Stimulated activated naive B cell treated with anti-CD40 and anti-IgM and Interleukin-4, amounts not matched to agents 10 μg/mL and 1 μg/mL and 100 μg/mL, for 72 hours (primary cell): ENCODE measurements at regions not wholly inside any gene's neighbourhood (a gene's known extent, or its start where the extent isn't known, plus 50 kb on each side); places are given as distances from the start of the nearest gene placed in this dataset.

Source experiments
- ATAC-seq, 2 donors: fragments of 150-1000 bp; cut with Tn5 transposase; replicated peaks; 2 replicates each; pipeline ENCODE4 v1.10.0; 2021; ENCODE audit warnings: moderate library complexity in 1 of 2
- DNase-seq: peaks from one replicate; pipeline ENCODE4 v3.0.0; 2021
- H3K27ac Mint-ChIP-seq: one replicate; pipeline ENCODE4 v1.8.0; 2022; ENCODE audit warnings: mild to moderate bottlenecking, mixed read lengths
- H3K27me3 Mint-ChIP-seq, 2 donors: one replicate each; pipeline ENCODE4 v1.8.0; 2022; ENCODE audit warnings: mixed read lengths in 2 of 2
- H3K36me3 Mint-ChIP-seq, 2 donors: one replicate each; pipeline ENCODE4 v1.8.0; 2022; ENCODE audit warnings: mixed read lengths in 2 of 2, mild to moderate bottlenecking in 1 of 2
- H3K4me1 Mint-ChIP-seq, 2 donors: one replicate each; pipeline ENCODE4 v1.8.0; 2022; ENCODE audit warnings: mixed read lengths in 2 of 2, mild to moderate bottlenecking in 1 of 2
- H3K4me3 Mint-ChIP-seq, 2 donors: one replicate each; pipeline ENCODE4 v1.8.0; 2022; ENCODE audit warnings: mild to moderate bottlenecking in 2 of 2, mixed read lengths in 2 of 2, moderate library complexity in 1 of 2
- H3K9me3 Mint-ChIP-seq, 2 donors: one replicate each; pipeline ENCODE4 v1.8.0; 2022; ENCODE audit warnings: mixed read lengths in 2 of 2, mild to moderate bottlenecking in 1 of 2

DNA sequence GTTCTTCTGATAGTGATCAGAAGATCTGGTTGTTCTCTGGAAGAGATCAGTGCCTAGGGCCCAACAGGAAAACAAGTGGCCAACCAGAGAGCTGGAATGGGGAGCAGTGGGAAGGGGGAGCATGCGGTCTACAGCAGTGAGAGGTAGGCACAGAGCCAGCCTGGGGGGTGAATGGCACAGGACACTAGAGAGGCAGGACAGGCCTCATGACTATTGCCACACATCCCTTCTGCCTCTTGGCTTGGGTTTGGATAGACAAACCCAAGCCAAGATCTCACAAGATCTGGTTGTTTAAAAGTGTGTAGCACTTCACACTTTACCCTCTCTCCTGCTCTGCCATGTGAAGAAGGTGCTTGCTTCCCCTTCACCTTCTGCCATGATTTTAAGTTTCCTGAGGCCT, 224.4 kb downstream of the ARHGAP12 start:
- no peaks in the 10 kb centered on the region for H3K27me3 Mint-ChIP-seq
- H3K9me3 Mint-ChIP-seq: peaks cover 14 to 18% of the 10 kb centered on the region in 2 donors
- ATAC-seq: no peak
- no peak overlapping the region for H3K27ac Mint-ChIP-seq
- DNase-seq: no peak
- H3K4me3 Mint-ChIP-seq: no peak overlapping the region
- H3K4me1 Mint-ChIP-seq: peaks cover 52 to 76% of the 10 kb centered on the region in 2 donors
- H3K36me3 Mint-ChIP-seq: peaks cover 13 to 30% of the 10 kb centered on the region in 2 donors

DNA sequence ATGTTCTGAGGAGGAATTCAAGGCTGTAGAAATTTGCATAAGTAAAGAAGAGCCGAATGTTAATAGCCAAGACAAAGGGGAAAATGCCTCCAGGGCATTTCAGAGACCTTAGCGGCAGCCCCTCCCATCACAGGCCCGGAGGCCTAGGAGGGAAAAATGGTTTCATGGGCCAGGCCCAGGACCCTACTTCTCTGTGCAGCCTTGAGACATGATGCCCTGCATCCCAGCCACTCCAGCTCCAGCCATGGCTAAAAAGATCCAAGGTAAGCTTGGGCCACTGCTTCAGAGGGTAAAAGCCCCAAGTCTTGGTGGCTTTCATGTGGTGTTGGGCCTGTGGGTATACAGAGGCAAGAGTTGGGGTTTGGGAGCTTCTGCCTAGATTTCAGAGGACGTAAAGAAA, 225.7 kb downstream of the ARHGAP12 start:
- H3K4me1 Mint-ChIP-seq: peaks cover 50 to 72% of the 10 kb centered on the region in 2 donors
- H3K9me3 Mint-ChIP-seq: peaks cover 14 to 19% of the 10 kb centered on the region in 2 donors
- DNase-seq (no peak), ATAC-seq (no peak)
- H3K27ac Mint-ChIP-seq: peak overlapping the region; percentile 20
- peaks cover 0 to 1% of the 10 kb centered on the region in 2 donors for H3K27me3 Mint-ChIP-seq
- H3K36me3 Mint-ChIP-seq: peaks cover 13 to 31% of the 10 kb centered on the region in 2 donors
- H3K4me3 Mint-ChIP-seq: peak overlapping the region in 1 of 2 donors; percentile 10

DNA sequence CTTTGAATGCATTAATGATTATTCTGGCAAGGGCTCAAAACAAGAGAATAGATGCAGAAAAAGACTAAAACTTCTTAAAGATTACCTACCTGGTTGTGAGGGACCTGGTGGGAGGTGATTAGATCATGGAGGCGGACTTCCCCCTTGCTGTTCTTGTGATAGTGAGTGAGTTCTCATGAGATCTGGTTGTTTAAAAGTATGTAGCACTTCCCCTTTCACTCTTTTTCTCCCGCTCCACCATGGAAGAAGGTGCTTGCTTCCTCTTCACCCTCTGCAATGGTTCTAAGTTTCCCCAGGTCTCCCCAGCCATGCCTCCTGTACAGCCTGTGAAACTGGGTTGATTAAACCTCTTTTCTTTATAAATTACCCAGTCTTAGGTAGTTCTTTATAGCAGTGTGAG, 226.6 kb downstream of the ARHGAP12 start:
- peak; percentile 85 to 88 for ATAC-seq
- H3K4me3 Mint-ChIP-seq: peak overlapping the region; percentile 22 to 35

DNA sequence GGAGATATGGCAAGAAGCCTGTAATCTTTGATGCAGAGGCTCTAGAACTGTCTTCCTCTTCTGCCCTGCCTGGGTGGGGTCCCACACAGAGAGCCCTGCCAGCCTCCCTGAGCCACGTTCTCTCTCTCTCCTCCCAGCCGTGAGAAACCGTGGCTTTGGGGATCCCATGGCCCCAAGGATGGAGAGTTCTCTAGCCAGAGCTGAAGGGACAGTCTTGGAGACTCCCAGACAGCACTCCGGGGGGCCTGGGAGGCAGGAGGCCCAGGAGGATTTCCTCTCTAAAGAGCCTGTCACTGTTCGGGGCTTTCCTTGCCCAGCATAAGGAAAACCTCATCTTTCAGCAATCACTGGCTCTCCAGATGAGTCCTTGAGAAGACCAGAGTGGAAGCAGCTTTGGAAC, 227.1 kb downstream of the ARHGAP12 start:
- H3K27ac Mint-ChIP-seq: peak overlapping the region; percentile 80
- peak in 1 of 2 donors; percentile 37 for ATAC-seq
- H3K4me1 Mint-ChIP-seq: peaks cover 41 to 69% of the 10 kb centered on the region in 2 donors

More for the DNA sequence above, 226.6 kb downstream of the ARHGAP12 start:
- Mint-ChIP-seq H3K9me3 (peaks cover 14 to 19% of the 10 kb centered on the region in 2 donors), H3K36me3 (peaks cover 13 to 31% of the 10 kb centered on the region in 2 donors), H3K27me3 (peaks cover 0 to 6% of the 10 kb centered on the region in 2 donors), H3K4me1 (peaks cover 46 to 72% of the 10 kb centered on the region in 2 donors), H3K27ac (peak overlapping the region; percentile 80)
- peak; percentile 36 for DNase-seq

DNA sequence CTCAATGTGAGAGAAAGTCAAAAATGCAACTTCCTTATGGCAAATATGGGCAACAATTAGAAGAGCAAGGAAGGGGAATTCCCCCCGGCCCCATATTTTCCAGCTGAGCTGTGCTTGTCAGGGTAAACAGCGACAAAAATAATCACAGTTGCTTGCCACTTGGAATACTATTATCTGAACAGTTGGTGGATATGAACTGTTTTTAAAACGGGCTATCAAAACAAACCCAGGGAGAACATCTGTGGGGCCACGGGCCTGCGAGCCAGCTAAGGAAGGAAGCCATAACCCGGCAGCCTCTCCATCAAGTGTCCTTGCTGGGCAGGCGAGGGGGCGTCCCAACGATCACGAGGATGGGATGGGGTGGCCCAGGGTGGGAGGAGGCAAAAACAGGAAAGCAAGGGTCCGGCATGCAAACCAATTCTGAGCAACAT, 228.4 kb downstream of the ARHGAP12 start:
- no peak for DNase-seq
- ATAC-seq: peak in 1 of 2 donors; percentile 24
- Mint-ChIP-seq H3K27ac (peak overlapping the region; percentile 32), H3K4me1 (peaks cover 39 to 62% of the 10 kb centered on the region in 2 donors), H3K36me3 (peaks cover 10 to 31% of the 10 kb centered on the region in 2 donors), H3K9me3 (peaks cover 14 to 19% of the 10 kb centered on the region in 2 donors), H3K27me3 (peaks cover 0 to 6% of the 10 kb centered on the region in 2 donors), H3K4me3 (peak overlapping the region; percentile 31 to 57)

More for the DNA sequence above, 227.1 kb downstream of the ARHGAP12 start:
- no peak for DNase-seq
- Mint-ChIP-seq H3K9me3 (peaks cover 14 to 19% of the 10 kb centered on the region in 2 donors), H3K4me3 (peak overlapping the region; percentile 2 to 35), H3K36me3 (peaks cover 10 to 31% of the 10 kb centered on the region in 2 donors), H3K27me3 (peaks cover 0 to 6% of the 10 kb centered on the region in 2 donors)

DNA sequence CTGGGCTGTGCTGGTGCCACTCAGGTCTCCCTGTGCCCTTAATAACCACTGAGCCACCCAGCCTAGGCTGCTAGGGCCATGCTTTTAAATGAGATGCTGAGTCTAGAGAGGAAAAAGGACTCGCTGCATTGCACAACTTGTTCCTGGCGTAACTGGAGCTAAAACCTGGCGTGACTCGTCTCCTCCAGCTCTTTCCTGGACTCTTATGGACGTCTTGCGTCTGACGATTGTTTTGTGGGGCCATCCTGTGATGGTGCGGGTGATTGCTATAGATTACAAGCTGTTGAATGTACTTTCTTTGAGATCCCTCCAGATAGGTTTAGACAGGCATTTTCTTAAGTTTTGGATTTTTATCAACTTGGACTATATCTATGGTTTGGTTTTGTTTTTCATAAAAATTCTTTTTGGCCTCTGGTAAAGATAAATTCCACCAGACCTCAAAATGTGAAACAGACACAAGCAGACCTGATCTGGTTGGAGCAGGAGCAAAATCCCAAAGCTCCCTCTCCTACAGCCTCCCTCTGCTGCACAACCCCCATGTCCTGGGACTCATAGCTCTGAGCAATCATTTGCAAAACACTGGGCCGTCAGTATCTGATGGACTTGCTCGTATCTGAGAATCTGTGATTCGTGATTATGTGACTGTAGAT, 230.3 kb downstream of the ARHGAP12 start:
- peaks cover 10 to 20% of the 10 kb centered on the region in 2 donors for H3K36me3 Mint-ChIP-seq
- DNase-seq: no peak
- peaks cover 0 to 6% of the 10 kb centered on the region in 2 donors for H3K27me3 Mint-ChIP-seq
- H3K4me3 Mint-ChIP-seq: no peak overlapping the region
- peaks cover 36 to 54% of the 10 kb centered on the region in 2 donors for H3K4me1 Mint-ChIP-seq
- no peak overlapping the region for H3K27ac Mint-ChIP-seq
- no peak for ATAC-seq
- H3K9me3 Mint-ChIP-seq: peaks cover 7 to 15% of the 10 kb centered on the region in 2 donors

DNA sequence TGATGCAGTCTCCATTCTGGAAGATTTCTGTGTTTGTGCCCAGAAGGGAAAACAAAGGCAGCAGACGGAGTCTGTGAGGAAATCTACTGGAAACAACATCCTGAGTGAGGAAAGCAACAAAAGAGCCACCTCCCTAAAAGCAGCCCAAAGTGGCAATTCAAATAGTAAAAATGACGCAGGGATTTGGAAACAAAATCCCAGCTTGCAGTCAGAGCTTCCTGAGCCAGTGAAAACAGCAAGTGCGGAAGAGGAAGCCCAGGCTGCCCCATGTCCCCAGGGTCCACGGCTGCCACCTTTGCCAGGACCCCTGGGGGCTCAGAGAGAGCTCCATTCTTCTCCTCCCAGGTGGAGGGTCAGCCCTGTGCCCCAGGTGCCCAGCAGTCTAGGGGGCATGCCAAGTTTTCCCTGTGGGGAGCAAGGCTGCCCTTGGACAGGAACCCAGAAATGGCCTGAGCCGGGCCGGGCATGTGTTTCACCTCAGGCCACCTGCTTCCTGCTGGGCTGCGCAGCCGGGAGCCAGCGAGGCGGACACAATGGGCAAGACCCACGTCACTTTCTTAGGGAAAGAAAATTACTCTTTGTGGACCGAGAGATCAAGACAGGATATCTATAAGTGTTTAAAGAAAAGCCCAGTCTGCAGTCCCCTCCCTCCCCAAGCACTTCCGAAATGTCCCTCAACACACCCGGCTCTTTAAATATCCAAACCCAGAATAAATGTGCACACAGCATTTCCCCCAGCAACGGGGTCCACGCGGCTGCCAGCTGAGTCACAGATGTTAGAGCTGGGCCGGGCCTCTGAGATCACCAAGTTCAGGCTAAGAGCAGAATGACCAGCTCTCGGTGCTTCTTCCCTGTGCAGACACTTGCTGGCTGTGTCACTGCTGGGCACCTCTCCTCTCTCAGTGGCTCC, 231.1 kb downstream of the ARHGAP12 start:
- ATAC-seq (no peak), DNase-seq (no peak)
- peaks cover 35 to 49% of the 10 kb centered on the region in 2 donors for H3K4me1 Mint-ChIP-seq
- peaks cover 0 to 6% of the 10 kb centered on the region in 2 donors for H3K27me3 Mint-ChIP-seq
- no peak overlapping the region for H3K27ac Mint-ChIP-seq
- H3K4me3 Mint-ChIP-seq: peak overlapping the region in 1 of 2 donors; percentile 62
- H3K9me3 Mint-ChIP-seq: peaks cover 7 to 14% of the 10 kb centered on the region in 2 donors
- peaks cover 3 to 14% of the 10 kb centered on the region in 2 donors for H3K36me3 Mint-ChIP-seq

DNA sequence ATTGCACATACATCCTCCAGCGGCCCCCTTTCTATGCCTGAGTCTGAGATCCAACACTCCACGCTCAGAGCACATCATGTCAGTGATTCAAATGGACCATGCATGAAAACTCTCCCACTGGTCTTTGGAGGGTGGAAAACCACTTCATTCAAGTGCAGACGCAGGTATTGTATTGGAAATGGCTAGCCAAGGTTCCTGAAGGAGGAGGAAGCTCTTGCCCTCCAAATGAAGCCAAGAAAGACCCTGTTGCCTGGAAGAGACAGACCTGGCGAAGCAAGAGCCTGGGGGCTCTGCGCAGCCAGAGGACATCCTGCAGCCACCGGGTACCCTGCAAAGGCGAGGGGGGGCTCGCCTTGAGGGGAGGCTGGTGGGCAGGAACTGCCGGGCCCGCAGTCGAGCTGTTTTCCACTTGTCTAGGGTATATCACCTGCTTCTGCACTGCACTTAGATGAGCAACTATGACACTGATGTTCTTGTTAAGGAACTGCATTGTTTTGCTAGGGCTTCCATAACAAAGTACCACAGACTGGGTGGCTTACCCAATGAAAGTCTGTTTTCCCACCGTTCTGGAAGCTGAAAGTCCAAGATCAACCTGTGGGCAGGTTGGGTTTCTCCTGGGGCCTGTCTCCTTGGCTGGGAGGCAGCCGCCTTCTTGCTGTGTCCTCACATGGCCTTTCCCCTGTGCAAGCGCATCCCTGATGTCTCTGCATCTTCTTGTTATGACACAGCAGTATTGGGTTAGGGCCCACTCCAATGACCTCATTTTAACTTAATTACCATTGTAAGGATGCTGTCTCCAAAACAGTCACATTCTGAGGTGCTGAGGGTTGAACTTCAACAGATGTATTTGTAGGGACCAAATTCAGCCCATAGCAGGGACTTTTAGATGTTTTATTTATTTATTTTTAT, 233.4 kb downstream of the ARHGAP12 start:
- no peak for DNase-seq
- Mint-ChIP-seq H3K36me3 (peaks cover under 1 to 7% of the 10 kb centered on the region in 2 donors), H3K4me1 (peaks cover 17 to 26% of the 10 kb centered on the region in 2 donors), H3K27ac (no peak overlapping the region), H3K27me3 (peaks cover 0 to 6% of the 10 kb centered on the region in 2 donors), H3K9me3 (peaks cover 4 to 6% of the 10 kb centered on the region in 2 donors), H3K4me3 (no peak overlapping the region)
- ATAC-seq: no peak

DNA sequence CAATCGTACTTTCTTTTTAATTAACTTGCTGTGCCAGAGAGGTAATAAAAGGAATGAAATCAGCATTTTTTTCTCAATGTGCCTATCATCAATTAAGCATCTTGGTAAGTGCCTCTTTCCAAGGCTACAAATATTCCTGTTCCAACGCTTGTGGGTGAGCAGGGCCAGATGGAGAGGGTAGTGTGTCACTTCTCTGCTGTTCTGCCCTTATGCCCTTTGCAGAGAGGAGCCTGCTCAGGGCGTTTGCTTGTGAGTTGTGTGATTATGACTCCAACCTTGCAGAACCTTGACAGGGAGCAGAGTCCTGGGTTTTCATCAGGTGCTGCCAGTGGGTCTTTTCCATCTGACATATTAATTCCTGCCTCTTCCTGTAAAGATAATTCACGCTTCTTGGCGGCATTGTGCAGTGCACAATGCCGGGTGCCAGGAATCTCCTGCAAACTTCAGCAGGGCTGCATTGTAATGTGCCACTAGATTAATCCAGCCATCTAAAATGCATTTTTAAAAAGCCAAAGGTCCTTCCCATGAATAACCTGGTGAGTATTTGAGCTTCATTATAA, 234.4 kb downstream of the ARHGAP12 start:
- DNase-seq (no peak), ATAC-seq (no peak)
- Mint-ChIP-seq H3K4me3 (no peak overlapping the region), H3K36me3 (peaks cover 0 to 2% of the 10 kb centered on the region in 2 donors), H3K9me3 (peaks cover 2 to 8% of the 10 kb centered on the region in 2 donors), H3K4me1 (peaks cover 8 to 16% of the 10 kb centered on the region in 2 donors), H3K27me3 (peaks cover 0 to 6% of the 10 kb centered on the region in 2 donors), H3K27ac (no peak overlapping the region)

DNA sequence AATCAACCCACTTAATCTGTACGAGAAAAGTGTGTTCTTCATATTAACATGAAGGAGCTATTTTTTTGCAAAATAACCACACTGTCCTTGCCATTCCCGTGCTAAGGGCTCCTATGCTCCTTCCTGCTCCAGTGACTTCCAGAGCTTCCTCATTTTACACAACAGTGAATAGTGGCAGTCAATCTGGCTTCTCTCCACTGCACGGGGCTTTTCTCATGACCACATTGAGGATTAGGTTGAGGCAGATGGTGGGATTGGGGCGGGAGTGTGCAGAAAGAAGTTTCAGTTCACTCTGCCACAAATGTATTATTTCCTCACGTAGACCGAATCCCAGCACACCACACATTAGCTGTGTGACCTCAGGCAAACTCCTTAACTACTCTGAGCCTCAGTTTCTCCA, 235.1 kb downstream of the ARHGAP12 start:
- Mint-ChIP-seq H3K9me3 (peaks cover 4 to 13% of the 10 kb centered on the region in 2 donors), H3K27ac (no peak overlapping the region), H3K27me3 (peaks cover 0 to 6% of the 10 kb centered on the region in 2 donors), H3K36me3 (no peaks in the 10 kb centered on the region), H3K4me1 (peaks cover 6 to 13% of the 10 kb centered on the region in 2 donors), H3K4me3 (no peak overlapping the region)
- ATAC-seq: no peak
- DNase-seq: no peak

DNA sequence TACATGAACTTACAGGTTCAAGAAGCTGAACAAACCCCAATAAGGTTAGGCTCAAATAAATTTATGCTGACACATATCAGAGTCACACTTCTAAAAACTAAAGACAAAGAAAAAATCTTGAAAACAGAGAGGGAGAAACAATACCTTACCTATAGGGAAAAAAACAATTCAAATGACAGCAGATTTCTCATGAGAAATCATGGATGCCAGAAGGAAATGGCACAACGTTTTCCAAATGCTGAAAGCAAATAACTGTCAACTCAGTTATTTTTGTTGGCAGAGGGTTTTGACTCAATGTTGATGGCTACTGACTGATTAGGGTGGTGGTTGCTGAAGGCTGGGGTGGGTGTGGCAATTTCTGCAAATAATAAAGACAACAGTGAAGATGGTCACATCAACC, 239.4 kb downstream of the ARHGAP12 start:
- Mint-ChIP-seq H3K36me3 (peaks cover 3 to 5% of the 10 kb centered on the region in 2 donors), H3K27ac (no peak overlapping the region), H3K9me3 (peaks cover 16 to 22% of the 10 kb centered on the region in 2 donors), H3K4me1 (no peaks in the 10 kb centered on the region), H3K27me3 (peaks cover 0 to 6% of the 10 kb centered on the region in 2 donors), H3K4me3 (no peak overlapping the region)
- no peak for DNase-seq
- no peak for ATAC-seq

DNA sequence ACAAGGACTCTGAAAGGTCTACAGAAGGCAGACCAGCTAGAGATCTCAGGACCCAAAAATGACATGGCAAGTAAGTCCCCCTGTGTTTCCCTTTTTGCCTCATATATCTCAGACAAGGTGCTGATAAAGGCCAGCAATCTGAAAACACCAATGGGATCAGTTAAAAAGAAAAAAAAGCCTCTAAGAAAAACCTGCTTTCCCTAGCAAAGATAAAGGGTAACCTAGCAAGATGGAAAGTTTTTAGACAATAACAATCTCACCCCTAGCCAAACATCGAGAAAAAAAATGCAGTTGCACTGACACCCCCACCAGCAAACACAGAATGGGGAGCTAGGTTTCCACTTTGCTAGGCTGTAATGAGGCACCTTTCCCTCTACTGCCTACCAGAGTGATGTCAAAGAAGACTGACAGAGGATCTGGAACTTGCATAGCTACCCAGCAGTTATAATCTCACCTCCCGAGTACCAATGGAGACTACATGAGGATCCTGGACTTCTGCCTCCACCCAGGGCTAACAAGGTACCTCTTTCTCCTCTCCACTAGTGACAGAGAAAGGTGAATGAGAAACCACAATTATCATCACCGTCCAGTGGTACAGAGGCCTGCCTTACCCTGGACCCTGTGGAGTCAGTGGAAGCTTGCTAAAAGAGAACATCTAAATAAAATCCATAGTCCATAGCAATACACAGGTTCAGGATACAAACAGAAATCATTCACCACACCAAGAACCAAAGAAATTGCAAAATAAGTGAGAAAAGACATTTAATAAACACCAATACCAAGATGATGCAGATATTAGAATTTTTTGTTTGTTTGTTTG, 240.8 kb downstream of the ARHGAP12 start:
- DNase-seq (no peak), ATAC-seq (no peak)
- H3K9me3 Mint-ChIP-seq: peaks cover 23 to 30% of the 10 kb centered on the region in 2 donors
- no peak overlapping the region for H3K4me3 Mint-ChIP-seq
- peaks cover 0 to 6% of the 10 kb centered on the region in 2 donors for H3K27me3 Mint-ChIP-seq
- peaks cover 5% of the 10 kb centered on the region in 2 donors for H3K36me3 Mint-ChIP-seq
- no peak overlapping the region for H3K27ac Mint-ChIP-seq
- H3K4me1 Mint-ChIP-seq: no peaks in the 10 kb centered on the region
